Activated B cell treated with CpG ODN at 0.5 μM for 24 hours (primary cell): ENCODE measurements at regions not wholly inside any gene's neighbourhood (a gene's known extent, or its start where the extent isn't known, plus 50 kb on each side); places are given as distances from the start of the nearest gene placed in this dataset.

Experiments used
- ATAC-seq: fragments of 200-7000 bp; cut with Tn5 transposase; one replicate; pipeline ENCODE4 v1.10.0; 2021; ENCODE audit warnings: low read depth, mild to moderate bottlenecking, moderate library complexity
- CTCF ChIA-PET: fragments of 350-600 bp; sonication (Branson Sonifier 250); formaldehyde crosslinking; loops from one replicate; lab custom pipeline; 2021; ENCODE audit warnings: antibody characterized with exemption; lab: Charles Lee
- POLR2A ChIA-PET: fragments of 350-600 bp; sonication (Branson Sonifier 250); formaldehyde crosslinking; loops from one replicate; lab custom pipeline; 2021; ENCODE audit warnings: antibody characterized with exemption; lab: Charles Lee
- DNase-seq: peaks from one replicate; pipeline ENCODE4 v3.0.0; 2022
- H3K27ac Mint-ChIP-seq: one replicate; pipeline ENCODE4 v1.8.0; 2020; ENCODE audit warnings: mixed read lengths
- H3K27me3 Mint-ChIP-seq: one replicate; pipeline ENCODE4 v1.8.0; 2021; ENCODE audit warnings: mixed read lengths
- H3K36me3 Mint-ChIP-seq: one replicate; pipeline ENCODE4 v1.8.0; 2021; ENCODE audit warnings: low read depth, mixed read lengths
- H3K4me1 Mint-ChIP-seq: one replicate; pipeline ENCODE4 v1.8.0; 2021; ENCODE audit warnings: mixed read lengths
- H3K4me3 Mint-ChIP-seq: one replicate; pipeline ENCODE4 v1.8.0; 2020; ENCODE audit warnings: mild to moderate bottlenecking, mixed read lengths
- H3K9me3 Mint-ChIP-seq: one replicate; pipeline ENCODE4 v1.8.0; 2020; ENCODE audit warnings: mixed read lengths
- intact Hi-C: fragments of 100-400 bp; cut with micrococcal nuclease; formaldehyde crosslinking; loops from one replicate; pipeline ENCODE4 v1.15.1; 2024
- TF ChIP-seq, protein P1 (sequence below): fragments of 200-600 bp; IDR thresholded peaks from one replicate; pipeline ENCODE4 v1.8.0; 2022; ENCODE audit warnings: antibody characterized with exemption, mild to moderate bottlenecking

DNA sequence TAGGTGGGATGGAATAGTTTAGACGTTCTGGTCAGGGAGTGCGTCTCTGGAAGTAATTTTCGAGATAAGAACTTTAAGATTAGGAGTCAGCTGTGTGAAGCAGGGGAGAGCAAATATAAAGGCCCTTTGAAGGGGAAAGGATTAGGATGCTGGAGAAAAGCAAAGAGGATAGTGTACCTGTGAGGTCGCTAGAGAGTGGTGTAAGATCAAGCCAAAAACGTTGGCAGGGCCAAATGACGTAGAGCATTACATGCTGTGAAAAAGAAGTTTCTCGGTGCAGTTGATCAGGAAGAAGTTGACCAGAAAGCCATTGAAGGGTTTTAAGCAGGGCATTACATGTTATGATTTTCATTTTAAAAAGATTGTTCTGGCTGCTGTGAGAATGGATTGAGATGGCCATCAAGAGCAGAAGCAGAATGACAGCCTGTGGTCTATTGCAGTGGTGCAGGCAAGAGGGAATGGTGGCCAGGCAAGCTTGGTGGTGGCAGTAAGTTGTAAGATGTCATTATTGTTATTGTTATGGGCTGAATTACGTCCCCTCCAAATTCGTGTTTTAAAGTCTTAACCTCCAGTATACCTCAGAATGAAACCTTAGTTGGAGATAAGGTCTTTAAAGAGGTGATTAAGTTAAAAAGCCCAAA lies 113.6 kb upstream of the KIF26B start:
- TF ChIP-seq, protein P1, sequence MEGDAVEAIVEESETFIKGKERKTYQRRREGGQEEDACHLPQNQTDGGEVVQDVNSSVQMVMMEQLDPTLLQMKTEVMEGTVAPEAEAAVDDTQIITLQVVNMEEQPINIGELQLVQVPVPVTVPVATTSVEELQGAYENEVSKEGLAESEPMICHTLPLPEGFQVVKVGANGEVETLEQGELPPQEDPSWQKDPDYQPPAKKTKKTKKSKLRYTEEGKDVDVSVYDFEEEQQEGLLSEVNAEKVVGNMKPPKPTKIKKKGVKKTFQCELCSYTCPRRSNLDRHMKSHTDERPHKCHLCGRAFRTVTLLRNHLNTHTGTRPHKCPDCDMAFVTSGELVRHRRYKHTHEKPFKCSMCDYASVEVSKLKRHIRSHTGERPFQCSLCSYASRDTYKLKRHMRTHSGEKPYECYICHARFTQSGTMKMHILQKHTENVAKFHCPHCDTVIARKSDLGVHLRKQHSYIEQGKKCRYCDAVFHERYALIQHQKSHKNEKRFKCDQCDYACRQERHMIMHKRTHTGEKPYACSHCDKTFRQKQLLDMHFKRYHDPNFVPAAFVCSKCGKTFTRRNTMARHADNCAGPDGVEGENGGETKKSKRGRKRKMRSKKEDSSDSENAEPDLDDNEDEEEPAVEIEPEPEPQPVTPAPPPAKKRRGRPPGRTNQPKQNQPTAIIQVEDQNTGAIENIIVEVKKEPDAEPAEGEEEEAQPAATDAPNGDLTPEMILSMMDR, result no peak
- Mint-ChIP-seq H3K4me3 (no peak overlapping the region), H3K9me3 (no peaks in the 10 kb centered on the region), H3K4me1 (no peaks in the 10 kb centered on the region), H3K27me3 (no peaks in the 10 kb centered on the region), H3K27ac (no peak overlapping the region), H3K36me3 (no peaks in the 10 kb centered on the region)
- ChIA-PET CTCF (interaction anchor here (1.1 to 4.9 kb wide), 7 partner anchors 20 to 438 kb away, joined by 3 to 135 read pairs (median 14); partner anchors contain the start of genes COX20 and HNRNPU), POLR2A (interaction anchor here (0.5 to 2.9 kb wide), 6 partner anchors 70 to 240 kb away, joined by 4 to 35 read pairs (median 14); partner anchors contain the start of genes COX20 and HNRNPU)
- ATAC-seq, result no peak
- no peak for DNase-seq
- intact Hi-C loops, result loop anchor here (5.0 kb wide), 1 partner anchor 39 kb away; no protein-coding TSS in a partner anchor

DNA sequence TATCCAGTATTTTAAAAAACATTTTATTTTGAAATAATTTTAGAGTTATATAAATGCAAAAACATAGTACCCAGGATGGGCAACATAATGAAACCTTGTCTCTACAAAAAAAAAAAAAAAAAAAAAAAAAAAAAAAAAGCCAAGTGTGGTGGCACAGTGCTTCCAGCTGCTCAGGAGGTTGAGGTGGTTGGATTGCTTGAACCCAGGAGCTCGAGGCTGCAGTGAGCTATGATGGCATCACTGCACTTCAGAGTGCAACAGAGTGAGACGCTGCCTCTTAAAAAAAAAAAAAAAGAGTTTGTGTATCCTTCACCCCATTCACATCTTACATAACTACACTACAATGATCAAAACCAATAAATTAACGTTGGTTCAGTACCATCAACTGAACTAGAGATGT lies 115.6 kb upstream of the KIF26B start:
- intact Hi-C loops, result no loop called here

DNA sequence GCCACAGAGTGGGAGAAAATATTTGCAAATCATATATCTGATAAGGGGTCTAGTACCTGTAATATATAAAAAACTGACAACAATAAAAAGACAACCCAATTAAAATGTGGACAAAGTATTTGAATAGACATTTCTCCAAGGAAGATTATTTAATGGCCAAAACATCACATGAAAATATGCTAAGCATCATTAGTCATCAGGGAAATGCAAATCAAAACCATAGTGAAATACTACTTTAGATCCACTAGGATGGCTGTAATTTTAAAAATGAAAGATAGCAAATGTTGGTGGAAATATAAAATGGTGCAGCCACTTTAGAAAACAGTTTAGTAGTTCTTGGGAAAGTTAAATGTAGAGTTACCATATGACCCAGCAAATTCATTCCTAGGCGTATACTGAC lies 118.7 kb upstream of the KIF26B start:
- Mint-ChIP-seq H3K27ac (no peak overlapping the region), H3K27me3 (no peaks in the 10 kb centered on the region), H3K4me1 (no peaks in the 10 kb centered on the region), H3K4me3 (no peak overlapping the region), H3K36me3 (no peaks in the 10 kb centered on the region), H3K9me3 (no peaks in the 10 kb centered on the region)
- TF ChIP-seq, protein P1, result no peak
- intact Hi-C loops, result no loop called here
- ATAC-seq, result no peak
- CTCF ChIA-PET, result interaction anchor here (1.1 to 1.6 kb wide), 2 partner anchors 234 to 239 kb away, joined by 3 to 4 read pairs; no protein-coding TSS in a partner anchor
- DNase-seq, result no peak
- POLR2A ChIA-PET, result interaction anchor here (0.7 kb wide), 1 partner anchor 202 kb away, joined by 3 read pairs; no protein-coding TSS in a partner anchor

More for the DNA sequence above, 115.6 kb upstream of the KIF26B start:
- Mint-ChIP-seq H3K27me3 (no peaks in the 10 kb centered on the region), H3K36me3 (no peaks in the 10 kb centered on the region), H3K4me3 (no peak overlapping the region), H3K4me1 (no peaks in the 10 kb centered on the region), H3K27ac (no peak overlapping the region), H3K9me3 (no peaks in the 10 kb centered on the region)
- TF ChIP-seq, protein P1, result no peak
- POLR2A ChIA-PET, result interaction anchor here (0.6 kb wide), 1 partner anchor 205 kb away, joined by 3 read pairs; no protein-coding TSS in a partner anchor
- CTCF ChIA-PET, result interaction anchor here (0.6 kb wide), 1 partner anchor 238 kb away, joined by 3 read pairs; no protein-coding TSS in a partner anchor
- DNase-seq (no peak), ATAC-seq (no peak)

DNA sequence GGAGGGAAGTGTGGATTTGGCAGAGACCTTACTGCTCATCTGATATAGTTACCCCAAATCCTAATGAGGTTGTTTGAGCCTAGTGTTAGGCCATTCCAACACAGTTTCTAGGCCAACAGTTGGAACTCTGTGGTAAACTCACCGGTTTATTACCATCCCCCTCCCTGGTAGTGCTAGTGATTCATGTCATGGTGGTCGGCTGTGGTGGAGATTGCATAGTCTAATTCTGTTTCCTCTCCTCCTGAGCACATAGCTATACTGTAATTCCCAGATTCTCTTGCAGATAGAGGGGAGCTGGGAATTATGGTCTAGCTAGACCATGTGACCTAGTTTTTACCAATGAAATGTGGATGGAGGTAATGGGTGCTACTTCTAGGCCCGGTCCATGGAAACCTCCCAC lies 123.7 kb upstream of the KIF26B start:
- no peaks in the 10 kb centered on the region for H3K36me3 Mint-ChIP-seq
- DNase-seq, result no peak
- H3K27me3 Mint-ChIP-seq, result no peaks in the 10 kb centered on the region
- no peaks in the 10 kb centered on the region for H3K4me1 Mint-ChIP-seq
- TF ChIP-seq, protein P1, result no peak
- no peak overlapping the region for H3K4me3 Mint-ChIP-seq
- no peak for ATAC-seq
- ChIA-PET CTCF (interaction anchor here (1.1 to 2.3 kb wide), 2 partner anchors 11 to 230 kb away, joined by 3 to 18 read pairs; no protein-coding TSS in a partner anchor), POLR2A (no interaction called here)
- no peak overlapping the region for H3K27ac Mint-ChIP-seq
- intact Hi-C loops, result no loop called here
- H3K9me3 Mint-ChIP-seq, result no peaks in the 10 kb centered on the region

DNA sequence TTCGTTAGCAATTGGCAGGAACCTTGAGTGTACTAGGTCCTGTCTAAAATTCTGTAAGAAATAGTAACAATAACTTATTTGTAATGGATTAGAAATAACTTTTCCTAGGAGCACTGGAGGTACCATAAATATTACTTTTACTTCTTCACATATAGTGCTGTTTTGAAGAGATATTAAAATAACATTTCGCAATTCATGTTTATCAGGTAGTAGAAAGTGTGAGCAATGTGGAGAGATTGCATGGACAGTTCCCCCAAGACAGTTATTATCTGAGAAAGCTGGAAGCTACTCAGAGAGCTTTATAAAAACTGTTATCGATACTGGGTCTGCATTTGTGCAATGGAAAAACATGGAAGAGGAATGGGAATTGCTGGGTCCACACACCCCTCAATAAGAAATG lies 128.5 kb upstream of the KIF26B start:
- TF ChIP-seq, protein P1, result no peak

More for the DNA sequence above, 128.5 kb upstream of the KIF26B start:
- CTCF ChIA-PET, result interaction anchor here (1.2 kb wide), 1 partner anchor 16 kb away, joined by 3 read pairs; no protein-coding TSS in a partner anchor
- no peak for DNase-seq
- H3K9me3 Mint-ChIP-seq, result no peaks in the 10 kb centered on the region
- no peak for ATAC-seq
- H3K27me3 Mint-ChIP-seq, result no peaks in the 10 kb centered on the region
- POLR2A ChIA-PET, result no interaction called here
- H3K4me1 Mint-ChIP-seq, result no peaks in the 10 kb centered on the region
- intact Hi-C loops, result no loop called here
- no peak overlapping the region for H3K4me3 Mint-ChIP-seq
- no peak overlapping the region for H3K27ac Mint-ChIP-seq
- peaks cover 2% of the 10 kb centered on the region for H3K36me3 Mint-ChIP-seq
